ENCODE measurements at regions not wholly inside any gene's neighbourhood (a gene's known extent, or its start where the extent isn't known, plus 50 kb on each side); places are given as distances from the start of the nearest gene placed in this dataset.

DNA sequence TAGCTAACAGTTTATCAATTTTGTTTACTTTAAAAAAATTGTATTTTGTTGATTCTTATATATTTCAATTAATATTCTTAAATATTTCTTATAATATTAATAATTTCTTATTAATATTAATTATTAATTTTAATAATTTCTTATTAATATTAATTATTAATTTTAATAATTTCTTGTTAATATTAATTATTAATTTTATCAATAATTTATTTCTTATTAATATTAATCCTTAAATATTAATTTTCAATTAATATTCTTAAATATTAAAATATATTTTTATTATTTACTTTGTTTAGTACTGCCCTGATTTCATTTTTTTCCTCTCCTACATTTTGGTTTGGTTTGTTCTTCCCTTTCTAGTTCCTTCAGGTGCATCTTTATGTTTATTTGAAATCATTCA, 1208.1 kb downstream of the LRFN5 start:
- no peak for DNase-seq (ENCODE audit: low read depth)
- no peak overlapping the region for H3K4me3 ChIP-seq (ENCODE audit: low read depth, low read length)
- TF ChIP-seq, protein P1, sequence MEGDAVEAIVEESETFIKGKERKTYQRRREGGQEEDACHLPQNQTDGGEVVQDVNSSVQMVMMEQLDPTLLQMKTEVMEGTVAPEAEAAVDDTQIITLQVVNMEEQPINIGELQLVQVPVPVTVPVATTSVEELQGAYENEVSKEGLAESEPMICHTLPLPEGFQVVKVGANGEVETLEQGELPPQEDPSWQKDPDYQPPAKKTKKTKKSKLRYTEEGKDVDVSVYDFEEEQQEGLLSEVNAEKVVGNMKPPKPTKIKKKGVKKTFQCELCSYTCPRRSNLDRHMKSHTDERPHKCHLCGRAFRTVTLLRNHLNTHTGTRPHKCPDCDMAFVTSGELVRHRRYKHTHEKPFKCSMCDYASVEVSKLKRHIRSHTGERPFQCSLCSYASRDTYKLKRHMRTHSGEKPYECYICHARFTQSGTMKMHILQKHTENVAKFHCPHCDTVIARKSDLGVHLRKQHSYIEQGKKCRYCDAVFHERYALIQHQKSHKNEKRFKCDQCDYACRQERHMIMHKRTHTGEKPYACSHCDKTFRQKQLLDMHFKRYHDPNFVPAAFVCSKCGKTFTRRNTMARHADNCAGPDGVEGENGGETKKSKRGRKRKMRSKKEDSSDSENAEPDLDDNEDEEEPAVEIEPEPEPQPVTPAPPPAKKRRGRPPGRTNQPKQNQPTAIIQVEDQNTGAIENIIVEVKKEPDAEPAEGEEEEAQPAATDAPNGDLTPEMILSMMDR (IDR thresholded peaks at IDR 0.05; ENCODE audit: insufficient read depth, low read depth, low read length), result no peak

- H3K4me3 ChIP-seq (ENCODE audit: low read depth, low read length), result no peak overlapping the region
- DNase-seq (ENCODE audit: low read depth), result peak; percentile 73
- TF ChIP-seq, protein P1 (IDR thresholded peaks at IDR 0.05; ENCODE audit: insufficient read depth, low read depth, low read length), result no peak
Measured at GRCh38 chr14:42806909-42807315, 1200.2 kb downstream of the LRFN5 start.

GRCh38 chr14:42804141-42804540, 1197.5 kb downstream of the LRFN5 start:
- no peak for DNase-seq (ENCODE audit: low read depth)
- no peak overlapping the region for H3K4me3 ChIP-seq (ENCODE audit: low read depth, low read length)
- TF ChIP-seq, protein P1 (IDR thresholded peaks at IDR 0.05; ENCODE audit: insufficient read depth, low read depth, low read length), result no peak

DNA sequence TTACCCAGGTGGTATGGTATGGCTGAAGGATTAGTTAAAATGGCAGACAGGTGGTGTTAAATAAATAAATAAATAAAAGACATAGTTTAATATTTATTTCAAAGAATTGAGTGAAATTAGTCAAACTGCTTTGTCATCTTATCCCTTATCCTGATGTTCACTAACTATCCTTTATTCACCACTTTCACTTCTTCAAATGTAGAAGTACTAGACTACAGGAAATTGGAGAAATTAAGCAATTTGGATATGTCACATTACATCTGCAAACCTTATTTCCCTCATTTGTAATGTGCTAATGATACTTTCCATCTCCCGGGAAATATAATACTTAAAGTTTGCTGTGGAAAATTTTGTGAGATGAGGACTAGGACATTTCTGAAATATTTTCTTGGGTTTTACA, 1195.7 kb downstream of the LRFN5 start:
- H3K4me3 ChIP-seq (ENCODE audit: low read depth, low read length), result no peak overlapping the region
- TF ChIP-seq, protein P1 (IDR thresholded peaks at IDR 0.05; ENCODE audit: insufficient read depth, low read depth, low read length), result no peak
- DNase-seq (ENCODE audit: low read depth), result no peak

DNA sequence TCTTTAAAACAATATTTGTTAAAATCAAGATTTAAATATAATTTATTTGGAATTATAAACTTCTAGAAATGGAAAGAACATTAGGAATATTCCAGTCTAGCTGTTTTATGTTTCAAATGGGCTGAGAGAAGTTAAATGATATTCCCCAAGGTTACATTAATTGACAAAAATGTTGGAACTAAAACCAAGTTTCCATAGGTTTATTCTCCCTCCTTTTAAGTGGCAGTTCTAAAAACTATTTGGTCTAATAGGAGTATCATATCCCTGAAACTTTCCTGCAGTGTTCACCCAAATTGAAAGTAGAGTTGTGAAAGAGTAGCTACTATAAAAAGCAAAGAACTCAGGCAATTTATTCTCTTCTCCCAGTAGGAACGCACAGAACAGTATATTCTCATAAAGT, 1185.5 kb downstream of the LRFN5 start:
- H3K4me3 ChIP-seq (ENCODE audit: low read depth, low read length), result no peak overlapping the region
- DNase-seq (ENCODE audit: low read depth), result no peak
- TF ChIP-seq, protein P1 (IDR thresholded peaks at IDR 0.05; ENCODE audit: insufficient read depth, low read depth, low read length), result no peak

- DNase-seq (ENCODE audit: low read depth), result no peak
- TF ChIP-seq, protein P1 (IDR thresholded peaks at IDR 0.05; ENCODE audit: insufficient read depth, low read depth, low read length), result no peak
- no peak overlapping the region for H3K4me3 ChIP-seq (ENCODE audit: low read depth, low read length)
Measured at GRCh38 chr14:42782754-42783153, 1176.1 kb downstream of the LRFN5 start.

- no peak overlapping the region for H3K4me3 ChIP-seq (ENCODE audit: low read depth, low read length)
- TF ChIP-seq, protein P1 (IDR thresholded peaks at IDR 0.05; ENCODE audit: insufficient read depth, low read depth, low read length), result no peak
- peak; percentile 49 for DNase-seq (ENCODE audit: low read depth)
Measured at GRCh38 chr14:42778984-42779383, 1172.3 kb downstream of the LRFN5 start.

Measured in fibroblast of villous mesenchyme (primary cell).